Mesenchymal stem cell (in vitro differentiated cells and primary cell): ENCODE measurements at regions not wholly inside any gene's neighbourhood (a gene's known extent, or its start where the extent isn't known, plus 50 kb on each side); places are given as distances from the start of the nearest gene placed in this dataset.

Experiments used
- DNase-seq: peaks from one replicate; pipeline ENCODE4 v3.0.0-alpha.2; 2013
- H2AFZ ChIP-seq: one replicate; pipeline ENCODE4 v1.6.1; 2013; ENCODE audit warnings: low read depth, mild to moderate bottlenecking, control low read depth, inconsistent platforms, low read length, moderate library complexity
- H2AK5ac ChIP-seq: 2 replicates; pipeline ENCODE4 v1.6.1; 2013; ENCODE audit warnings: low read length, moderate library complexity, mild to moderate bottlenecking, inconsistent platforms; ENCODE audit not compliant: severe bottlenecking
- H2BK120ac ChIP-seq: one replicate; pipeline ENCODE4 v1.6.1; 2013; ENCODE audit warnings: low read depth, mild to moderate bottlenecking, inconsistent platforms, low read length, moderate library complexity
- H2BK12ac ChIP-seq, 2 experiments: one replicate each; pipeline ENCODE4 v1.6.1; 2013; ENCODE audit warnings: inconsistent platforms in 2 of 2, low read length in 2 of 2, mild to moderate bottlenecking in 2 of 2, moderate library complexity in 2 of 2, control low read depth in 1 of 2
- H2BK15ac ChIP-seq: one replicate; pipeline ENCODE4 v1.6.1; 2013; ENCODE audit warnings: mild to moderate bottlenecking, low read depth, inconsistent platforms; ENCODE audit not compliant: poor library complexity, severe bottlenecking
- H2BK5ac ChIP-seq: 2 replicates; pipeline ENCODE4 v1.6.1; 2013; ENCODE audit warnings: low read depth, mild to moderate bottlenecking, low read length, control low read depth, inconsistent platforms; ENCODE audit not compliant: poor library complexity, severe bottlenecking
- H3K14ac ChIP-seq, 2 experiments: one replicate each; pipeline ENCODE4 v1.6.1; 2013; ENCODE audit warnings: inconsistent platforms in 2 of 2, low read length in 2 of 2, control low read depth in 1 of 2, mild to moderate bottlenecking in 1 of 2, moderate library complexity in 1 of 2
- H3K18ac ChIP-seq, 2 experiments: one replicate each; pipeline ENCODE4 v1.6.1; 2013; ENCODE audit warnings: inconsistent platforms in 2 of 2, low read length in 2 of 2, control low read depth in 1 of 2, low read depth in 1 of 2, mild to moderate bottlenecking in 1 of 2
- H3K23ac ChIP-seq, 2 experiments: one replicate each; pipeline ENCODE4 v1.6.1; 2013; ENCODE audit warnings: inconsistent platforms in 2 of 2, low read length in 2 of 2, mild to moderate bottlenecking in 2 of 2, moderate library complexity in 2 of 2, control low read depth in 1 of 2
- H3K27ac ChIP-seq: 2 replicates; pipeline ENCODE4 v1.5.1; 2013; ENCODE audit warnings: mild to moderate bottlenecking, moderate library complexity, low read length, control low read depth, inconsistent platforms; ENCODE audit not compliant: poor library complexity, severe bottlenecking
- H3K27me3 ChIP-seq, 2 experiments: 2 replicates each; pipeline versions ENCODE4 v1.6.1 to v1.7.0; 2013; ENCODE audit warnings: low read length in 2 of 2, mild to moderate bottlenecking in 2 of 2, moderate library complexity in 2 of 2, control low read depth in 1 of 2, inconsistent platforms in 1 of 2; ENCODE audit not compliant: control insufficient read depth in 1 of 2, insufficient read depth in 1 of 2
- H3K36me3 ChIP-seq, 2 experiments: 2 replicates each; pipeline versions ENCODE4 v1.6.1 to v1.7.0; 2013; ENCODE audit warnings: low read length in 2 of 2, control low read depth in 1 of 2, inconsistent platforms in 1 of 2, low read depth in 1 of 2, mild to moderate bottlenecking in 1 of 2; ENCODE audit not compliant: insufficient read depth in 2 of 2, control insufficient read depth in 1 of 2
- H3K4ac ChIP-seq, 2 experiments: one replicate each; pipeline ENCODE4 v1.6.1; 2013; ENCODE audit warnings: inconsistent platforms in 2 of 2, low read length in 2 of 2, mild to moderate bottlenecking in 2 of 2, moderate library complexity in 2 of 2, control low read depth in 1 of 2, low read depth in 1 of 2
- H3K4me1 ChIP-seq: 2 replicates; pipeline ENCODE4 v1.6.1; 2013; ENCODE audit warnings: low read depth, low read length, control low read depth; ENCODE audit not compliant: control insufficient read depth, insufficient read depth
- H3K4me2 ChIP-seq: 2 replicates; pipeline ENCODE4 v1.6.1; 2013; ENCODE audit warnings: low read length, mild to moderate bottlenecking, inconsistent platforms; ENCODE audit not compliant: poor library complexity, severe bottlenecking
- H3K4me3 ChIP-seq, 2 experiments: 2 replicates each; pipeline versions ENCODE4 v1.5.1 to v1.7.0; 2013; ENCODE audit warnings: low read length in 2 of 2, mild to moderate bottlenecking in 2 of 2, control low read depth in 1 of 2, low read depth in 1 of 2; ENCODE audit not compliant: insufficient read depth in 1 of 2
- H3K79me1 ChIP-seq: replicated peaks from 2 replicates; pipeline ENCODE4 v1.6.1; 2013; ENCODE audit warnings: mild to moderate bottlenecking, control low read depth, low read length, inconsistent platforms; ENCODE audit not compliant: poor library complexity, severe bottlenecking
- H3K9ac ChIP-seq: 2 replicates; pipeline ENCODE4 v1.7.0; 2013; ENCODE audit warnings: mild to moderate bottlenecking, low read length, moderate library complexity
- H3K9me3 ChIP-seq: 2 replicates; pipeline ENCODE4 v1.7.0; 2013; ENCODE audit warnings: mild to moderate bottlenecking, low read length; ENCODE audit not compliant: control insufficient read depth
- H4K8ac ChIP-seq: one replicate; pipeline ENCODE4 v1.6.1; 2013; ENCODE audit warnings: inconsistent platforms, mild to moderate bottlenecking, low read length, moderate library complexity
- H4K91ac ChIP-seq: one replicate; pipeline ENCODE4 v1.6.1; 2013; ENCODE audit warnings: mild to moderate bottlenecking, low read length, inconsistent platforms
- WGBS: methylation state at CpG from one replicate; pipeline ENCODE4 v1.1.7; 2013; ENCODE audit warnings: mixed read lengths; 5-methylcytosine and 5-hydroxymethylcytosine counted together

DNA sequence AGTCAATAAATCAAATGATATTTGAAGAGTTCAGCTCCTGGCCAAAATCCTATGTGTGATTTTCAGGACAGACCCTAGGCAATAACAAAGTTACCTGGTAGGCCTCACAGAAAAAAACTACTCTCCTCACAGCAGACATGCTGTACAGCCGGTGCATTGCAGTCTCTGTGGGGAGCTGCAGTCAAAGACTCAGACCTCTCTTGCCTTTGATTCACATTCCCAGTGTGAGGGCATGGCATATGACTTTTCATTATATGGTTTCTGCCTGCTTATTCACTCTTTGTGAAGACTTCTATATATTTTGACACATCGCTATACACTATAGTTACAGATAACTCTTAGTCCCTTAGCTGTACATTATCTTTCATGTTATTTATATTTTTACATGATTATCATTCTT lies 2684.3 kb upstream of the PCDH20 start:
- H4K91ac ChIP-seq, result no peak overlapping the region
- no peak overlapping the region for H3K4ac ChIP-seq
- no peak overlapping the region for H3K4me2 ChIP-seq
- DNase-seq, result no peak
- H3K4me1 ChIP-seq, result no peaks in the 10 kb centered on the region
- no peaks in the 10 kb centered on the region for H3K9me3 ChIP-seq
- no peak overlapping the region for H2BK12ac ChIP-seq
- H2BK15ac ChIP-seq, result no peak overlapping the region
- H3K36me3 ChIP-seq, result no peaks in the 10 kb centered on the region
- no peak overlapping the region for H3K9ac ChIP-seq
- no peak overlapping the region for H2BK120ac ChIP-seq
- no peak overlapping the region for H3K27ac ChIP-seq
- H2BK5ac ChIP-seq, result no peak overlapping the region
- H3K79me1 ChIP-seq, result no peaks in the 10 kb centered on the region
- H3K18ac ChIP-seq, result no peak overlapping the region
- H3K23ac ChIP-seq, result no peak overlapping the region
- no peak overlapping the region for H3K14ac ChIP-seq
- no peak overlapping the region for H2AFZ ChIP-seq
- no peaks in the 10 kb centered on the region for H3K27me3 ChIP-seq
- 89% methylated on average over 1 of the region's 2 CpGs for WGBS
- H2AK5ac ChIP-seq, result no peak overlapping the region
- no peak overlapping the region for H3K4me3 ChIP-seq
- no peak overlapping the region for H4K8ac ChIP-seq

DNA sequence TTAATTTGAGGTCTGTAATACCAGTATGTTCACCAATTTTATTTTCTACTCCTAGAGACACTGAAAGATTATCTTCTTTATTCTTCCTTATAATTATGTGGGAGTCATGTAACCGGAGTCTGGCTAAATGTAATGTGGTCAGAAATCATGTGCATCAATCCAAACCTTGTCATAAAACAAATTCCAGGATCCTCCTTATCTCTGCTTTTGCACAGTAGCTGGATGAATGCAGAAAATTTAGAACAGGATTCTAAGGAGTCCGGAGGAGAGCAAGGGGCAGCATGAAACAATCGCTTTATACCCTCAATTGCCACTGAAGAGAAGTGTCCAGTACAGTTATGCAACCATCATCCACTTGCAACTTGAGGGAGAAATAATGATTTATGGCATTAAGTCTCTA lies 2674.7 kb upstream of the PCDH20 start:
- Histone ChIP-seq H3K79me1 (no peaks in the 10 kb centered on the region), H2BK15ac (no peak overlapping the region), H3K4me2 (no peak overlapping the region), H3K27ac (no peak overlapping the region), H3K4ac (no peak overlapping the region), H3K27me3 (no peaks in the 10 kb centered on the region), H2BK5ac (no peak overlapping the region), H3K23ac (no peak overlapping the region), H2BK120ac (no peak overlapping the region), H4K8ac (no peak overlapping the region), H3K36me3 (no peaks in the 10 kb centered on the region), H3K14ac (no peak overlapping the region), H3K4me1 (no peaks in the 10 kb centered on the region), H3K4me3 (no peak overlapping the region), H2BK12ac (no peak overlapping the region), H3K9me3 (no peaks in the 10 kb centered on the region), H2AK5ac (no peak overlapping the region), H4K91ac (no peak overlapping the region), H3K18ac (no peak overlapping the region), H2AFZ (no peak overlapping the region), H3K9ac (no peak overlapping the region)
- 100% methylated on average over 2 of the region's 3 CpGs for WGBS
- DNase-seq, result no peak

DNA sequence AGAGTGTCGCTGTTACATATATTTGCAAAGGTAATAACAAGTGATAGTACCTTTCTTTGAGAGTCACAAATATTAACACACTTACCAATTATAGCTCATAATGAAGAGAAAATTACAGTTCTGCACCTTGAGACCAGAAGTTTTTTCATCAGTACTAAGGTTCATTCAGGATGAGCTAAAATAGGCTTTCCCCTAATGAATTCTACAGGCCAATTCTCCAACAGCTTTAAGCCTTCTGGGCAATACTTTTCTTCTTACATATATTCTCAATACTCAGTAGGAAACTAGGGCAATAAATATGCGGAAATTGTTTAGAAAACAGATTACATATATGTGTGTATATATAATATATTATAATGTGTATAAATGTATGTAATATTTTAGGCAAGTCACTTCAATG lies 2672.8 kb upstream of the PCDH20 start:
- H3K79me1 ChIP-seq, result no peaks in the 10 kb centered on the region
- no peaks in the 10 kb centered on the region for H3K27me3 ChIP-seq
- H3K14ac ChIP-seq, result no peak overlapping the region
- no peak overlapping the region for H4K91ac ChIP-seq
- H3K23ac ChIP-seq, result no peak overlapping the region
- H2BK15ac ChIP-seq, result no peak overlapping the region
- H3K4me3 ChIP-seq, result no peak overlapping the region
- H3K36me3 ChIP-seq, result no peaks in the 10 kb centered on the region
- H3K9ac ChIP-seq, result no peak overlapping the region
- peaks cover 7% of the 10 kb centered on the region for H3K9me3 ChIP-seq
- no peak for DNase-seq
- no peaks in the 10 kb centered on the region for H3K4me1 ChIP-seq
- H4K8ac ChIP-seq, result no peak overlapping the region
- no peak overlapping the region for H2BK12ac ChIP-seq
- no peak overlapping the region for H3K18ac ChIP-seq
- no CpG with 5 or more reads among the region's 2 CpGs for WGBS
- H2AK5ac ChIP-seq, result no peak overlapping the region
- H3K27ac ChIP-seq, result no peak overlapping the region
- H2AFZ ChIP-seq, result no peak overlapping the region
- H3K4me2 ChIP-seq, result no peak overlapping the region
- no peak overlapping the region for H2BK120ac ChIP-seq
- H3K4ac ChIP-seq, result no peak overlapping the region
- no peak overlapping the region for H2BK5ac ChIP-seq

DNA sequence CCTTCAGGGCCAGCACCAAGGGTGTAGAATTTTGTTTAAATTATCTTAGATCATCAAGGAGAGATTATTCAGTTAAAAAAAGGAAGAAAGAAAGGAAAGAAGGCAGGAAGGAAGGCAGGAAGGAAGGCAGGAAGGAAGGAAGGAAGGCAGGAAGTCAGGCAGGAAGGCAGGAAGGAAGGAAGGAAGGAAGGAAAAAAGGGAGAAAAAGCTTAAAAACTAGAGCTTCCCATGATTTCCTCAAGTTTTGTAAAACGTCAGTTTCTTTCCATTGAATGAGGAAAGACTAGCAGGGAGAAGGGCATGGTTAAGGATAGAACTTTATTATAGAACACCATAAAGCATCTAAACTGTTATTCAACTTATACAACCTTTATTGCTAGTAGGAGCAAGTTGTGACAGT lies 2672.0 kb upstream of the PCDH20 start:
- Histone ChIP-seq H3K4me3 (no peak overlapping the region), H3K36me3 (no peaks in the 10 kb centered on the region), H4K8ac (no peak overlapping the region), H3K27ac (no peak overlapping the region), H2AFZ (no peak overlapping the region), H3K4ac (no peak overlapping the region), H3K27me3 (no peaks in the 10 kb centered on the region), H3K23ac (no peak overlapping the region), H2BK12ac (no peak overlapping the region), H2AK5ac (no peak overlapping the region), H3K4me1 (no peaks in the 10 kb centered on the region), H3K9ac (no peak overlapping the region), H2BK120ac (no peak overlapping the region), H3K18ac (no peak overlapping the region), H4K91ac (no peak overlapping the region), H3K14ac (no peak overlapping the region), H3K9me3 (peaks cover 8% of the 10 kb centered on the region), H2BK5ac (no peak overlapping the region), H2BK15ac (no peak overlapping the region), H3K4me2 (no peak overlapping the region), H3K79me1 (no peaks in the 10 kb centered on the region)
- whole genome bisulfite sequencing, result no CpG with 5 or more reads among the region's 1 CpG
- DNase-seq, result no peak
